Liver (tissue), 8 donors: ENCODE measurements at regions not wholly inside any gene's neighbourhood (a gene's known extent, or its start where the extent isn't known, plus 50 kb on each side); places are given as distances from the start of the nearest gene placed in this dataset.

Experiments used
- DNase-seq: peaks from one replicate; pipeline ENCODE4 v3.0.0-alpha.2; 2017; ENCODE audit warnings: low spot score
- H3K27ac ChIP-seq, 2 donors: one replicate each; pipeline ENCODE4 v1.7.0; 2013; ENCODE audit warnings: inconsistent platforms in 2 of 2, low read length in 2 of 2, control low read depth in 1 of 2, low read depth in 1 of 2, mild to moderate bottlenecking in 1 of 2
- H3K27me3 ChIP-seq, 4 donors: one replicate each; pipeline versions ENCODE4 v1.6.1 to v1.7.0; 2013; ENCODE audit warnings: low read length in 3 of 4, inconsistent platforms in 1 of 4, mild to moderate bottlenecking in 1 of 4, moderate library complexity in 1 of 4; ENCODE audit not compliant: control insufficient read depth in 4 of 4, insufficient read depth in 4 of 4
- H3K36me3 ChIP-seq, 4 donors: one replicate each; pipeline versions ENCODE4 v1.6.1 to v1.7.0; 2013; ENCODE audit warnings: low read length in 3 of 4, mild to moderate bottlenecking in 3 of 4, low read depth in 1 of 4, moderate library complexity in 1 of 4; ENCODE audit not compliant: control insufficient read depth in 4 of 4, insufficient read depth in 3 of 4
- H3K4me1 ChIP-seq, 4 donors: one replicate each; pipeline versions ENCODE4 v1.6.1 to v1.7.0; 2013; ENCODE audit warnings: low read length in 3 of 4, mild to moderate bottlenecking in 3 of 4, moderate library complexity in 1 of 4; ENCODE audit not compliant: control insufficient read depth in 4 of 4, insufficient read depth in 4 of 4
- H3K4me3 ChIP-seq, 3 donors: one replicate each; pipeline versions ENCODE4 v1.6.1 to v1.7.0; 2013; ENCODE audit warnings: low read length in 3 of 3, control low read depth in 1 of 3, low read depth in 1 of 3, mild to moderate bottlenecking in 1 of 3
- H3K9ac ChIP-seq, 2 donors: one replicate each; pipeline ENCODE4 v1.7.0; 2013; ENCODE audit warnings: low read length in 2 of 2, mild to moderate bottlenecking in 2 of 2, moderate library complexity in 2 of 2, control low read depth in 1 of 2, low read depth in 1 of 2
- H3K9me3 ChIP-seq, 4 donors: one replicate each; pipeline versions ENCODE4 v1.6.1 to v1.7.0; 2013; ENCODE audit warnings: low read length in 3 of 4; ENCODE audit not compliant: control insufficient read depth in 4 of 4
- CTCF ChIP-seq: fragments of 150-350 bp; IDR thresholded peaks from 2 replicates; pipeline ENCODE4 v1.5.1; 2017; ENCODE audit warnings: improper control_type of control experiment, low read depth, low read length; ENCODE audit not compliant: missing input control
- EGR1 ChIP-seq, 2 donors: IDR thresholded peaks; 2 replicates each; pipeline ENCODE4 v1.6.1; 2016 to 2018; ENCODE audit warnings: antibody characterized with exemption in 2 of 2, low read depth in 2 of 2
- FOXA1 ChIP-seq: IDR thresholded peaks from 2 replicates; pipeline ENCODE4 v1.6.1; 2016; ENCODE audit warnings: antibody characterized with exemption
- FOXA2 ChIP-seq: IDR thresholded peaks from 2 replicates; pipeline ENCODE4 v1.6.1; 2016; ENCODE audit warnings: antibody characterized with exemption
- GABPA ChIP-seq, 2 donors: IDR thresholded peaks in 1 of 2; conservative IDR thresholded peaks in 1 of 2; 2 replicates each; pipeline ENCODE4 v1.6.1; 2016; ENCODE audit warnings: antibody characterized with exemption in 2 of 2, mild to moderate bottlenecking in 1 of 2, moderate library complexity in 1 of 2
- HNF4A ChIP-seq, 2 donors: conservative IDR thresholded peaks; 2 replicates each; pipeline ENCODE4 v1.6.1; 2016; ENCODE audit warnings: antibody characterized with exemption in 2 of 2, mild to moderate bottlenecking in 2 of 2
- HNF4G ChIP-seq: IDR thresholded peaks from 2 replicates; pipeline ENCODE4 v1.6.1; 2016; ENCODE audit warnings: antibody characterized with exemption
- JUND ChIP-seq, 2 donors: IDR thresholded peaks; 2 replicates each; pipeline ENCODE4 v1.6.1; 2016; ENCODE audit warnings: antibody characterized with exemption in 2 of 2
- MAX ChIP-seq: IDR thresholded peaks from 2 replicates; pipeline ENCODE4 v1.6.1; 2016; ENCODE audit warnings: antibody characterized with exemption
- NR2F2 ChIP-seq: IDR thresholded peaks from 2 replicates; pipeline ENCODE4 v1.6.1; 2016; ENCODE audit warnings: antibody characterized with exemption
- RAD21 ChIP-seq, 2 donors: IDR thresholded peaks; 2 replicates each; pipeline ENCODE4 v1.6.1; 2016; ENCODE audit warnings: antibody characterized with exemption in 2 of 2, mild to moderate bottlenecking in 2 of 2
- REST ChIP-seq: IDR thresholded peaks from 2 replicates; pipeline ENCODE4 v1.6.1; 2016; ENCODE audit warnings: antibody characterized with exemption, mild to moderate bottlenecking
- RXRA ChIP-seq, 2 donors: IDR thresholded peaks; 2 replicates each; pipeline ENCODE4 v1.6.1; 2017 to 2018; ENCODE audit warnings: antibody characterized with exemption in 2 of 2, mild to moderate bottlenecking in 1 of 2
- SP1 ChIP-seq: IDR thresholded peaks from 2 replicates; pipeline ENCODE4 v1.6.1; 2018; ENCODE audit warnings: antibody characterized with exemption, mild to moderate bottlenecking
- TAF1 ChIP-seq: conservative IDR thresholded peaks from 2 replicates; pipeline ENCODE4 v1.6.1; 2016; ENCODE audit warnings: antibody characterized with exemption, mild to moderate bottlenecking
- YY1 ChIP-seq: IDR thresholded peaks from 2 replicates; pipeline ENCODE4 v1.6.1; 2016; ENCODE audit warnings: antibody characterized with exemption, mild to moderate bottlenecking
- ZBTB33 ChIP-seq: IDR thresholded peaks from 2 replicates; pipeline ENCODE4 v1.6.1; 2016; ENCODE audit warnings: antibody characterized with exemption
- WGBS: extraction: QIAGEN DNeasy Blood & Tissue Kit; methylation state at CpG from one replicate; pipeline ENCODE4 v1.1.7; 2013; 5-methylcytosine and 5-hydroxymethylcytosine counted together
- donor health status: healthy.
- donor health status: healthy.
- donor health status: healthy.
- donor health status: healthy.
- donor health status: healthy.

GRCh38 chr16:25637236-25637635 is 54.5 kb upstream of the HS3ST4 start:
- 27% methylated on average over 2 of the region's 2 CpGs for WGBS
- no peak overlapping the region for H3K27ac ChIP-seq

More at GRCh38 chr16:25637236-25637635, 54.5 kb upstream of the HS3ST4 start:
- Histone ChIP-seq H3K9me3 (peaks cover 0 to 7% (median 0%) of the 10 kb centered on the region in 4 donors), H3K36me3 (no peaks in the 10 kb centered on the region), H3K9ac (no peak overlapping the region), H3K4me3 (no peak overlapping the region), H3K27me3 (peaks cover 0 to 4% (median under 1%) of the 10 kb centered on the region in 4 donors), H3K4me1 (no peaks in the 10 kb centered on the region)
- DNase-seq, result no peak
- TF ChIP-seq REST (no peak), TAF1 (no peak), CTCF (no peak), JUND (IDR thresholded peaks at IDR 0.05) (no peak), YY1 (no peak), HNF4A (conservative IDR thresholded peaks at IDR 0.05) (no peak), GABPA (IDR thresholded peaks at IDR 0.05 in 1 of 2, conservative IDR thresholded peaks at IDR 0.05 in 1 of 2) (no peak), ZBTB33 (no peak), FOXA1 (no peak), NR2F2 (no peak), MAX (no peak), SP1 (no peak), FOXA2 (no peak), HNF4G (no peak), RAD21 (IDR thresholded peaks at IDR 0.05) (no peak), EGR1 (IDR thresholded peaks at IDR 0.05; ENCODE audit: low read depth in 2 of 2) (no peak), RXRA (IDR thresholded peaks at IDR 0.05) (no peak)
